Parathyroid adenoma (tissue), 2 donors: ENCODE measurements at regions not wholly inside any gene's neighbourhood (a gene's known extent, or its start where the extent isn't known, plus 50 kb on each side); places are given as distances from the start of the nearest gene placed in this dataset.

Experiments used
- H2AFZ ChIP-seq: fragments of 300-600 bp; sonication (generic); one replicate; pipeline ENCODE4 v1.7.0; 2017; ENCODE audit warnings: antibody characterized with exemption, mild to moderate bottlenecking
- H3K27ac ChIP-seq: fragments of 300-600 bp; sonication (generic); one replicate; pipeline ENCODE4 v1.7.0; 2017
- H3K27me3 ChIP-seq: fragments of 300-600 bp; sonication (generic); one replicate; pipeline ENCODE4 v1.7.0; 2017; ENCODE audit warnings: low read length; ENCODE audit not compliant: control insufficient read depth, insufficient read depth
- H3K36me3 ChIP-seq: fragments of 300-600 bp; sonication (generic); one replicate; pipeline ENCODE4 v1.7.0; 2017; ENCODE audit warnings: low read length; ENCODE audit not compliant: control insufficient read depth, insufficient read depth
- H3K4me1 ChIP-seq: fragments of 300-600 bp; sonication (generic); one replicate; pipeline ENCODE4 v1.7.0; 2017; ENCODE audit warnings: control low read depth
- H3K4me2 ChIP-seq: fragments of 300-600 bp; sonication (generic); one replicate; pipeline ENCODE4 v1.7.0; 2017; ENCODE audit warnings: low read length
- H3K4me3 ChIP-seq: fragments of 300-600 bp; sonication (generic); one replicate; pipeline ENCODE4 v1.7.0; 2017; ENCODE audit warnings: low read depth, low read length
- H3K79me2 ChIP-seq: fragments of 300-600 bp; sonication (generic); one replicate; pipeline ENCODE4 v1.7.0; 2017; ENCODE audit warnings: control low read depth
- H3K9ac ChIP-seq: fragments of 300-600 bp; sonication (generic); one replicate; pipeline ENCODE4 v1.7.0; 2017; ENCODE audit warnings: mild to moderate bottlenecking
- H3K9me3 ChIP-seq: fragments of 300-600 bp; sonication (generic); one replicate; pipeline ENCODE4 v1.7.0; 2017; ENCODE audit warnings: low read length; ENCODE audit not compliant: control insufficient read depth
- CTCF ChIP-seq: fragments of 300-600 bp; sonication (generic); IDR thresholded peaks from one replicate; pipeline ENCODE4 v1.7.0; 2017; ENCODE audit warnings: antibody characterized with exemption, mild to moderate bottlenecking
- donor health status: primary hyperparathyroidism.

GRCh38 chr11:70867281-70868047 lies 384.9 kb downstream of the SHANK2 start:
- Histone ChIP-seq H3K27ac (no peak overlapping the region), H3K4me1 (no peaks in the 10 kb centered on the region), H3K4me3 (no peak overlapping the region), H2AFZ (no peak overlapping the region), H3K4me2 (no peak overlapping the region), H3K36me3 (no peaks in the 10 kb centered on the region), H3K9ac (no peak overlapping the region), H3K79me2 (no peaks in the 10 kb centered on the region), H3K27me3 (no peaks in the 10 kb centered on the region), H3K9me3 (no peaks in the 10 kb centered on the region)
- no peak for TF ChIP-seq CTCF

GRCh38 chr11:70868341-70868885 lies 384.0 kb downstream of the SHANK2 start:
- no peak overlapping the region for H3K27ac ChIP-seq
- TF ChIP-seq CTCF: no peak

GRCh38 chr11:70869054-70869453 lies 383.3 kb downstream of the SHANK2 start:
- Histone ChIP-seq H3K4me3 (no peak overlapping the region), H2AFZ (no peak overlapping the region), H3K4me2 (no peak overlapping the region), H3K27ac (no peak overlapping the region), H3K9ac (no peak overlapping the region), H3K4me1 (no peaks in the 10 kb centered on the region), H3K79me2 (no peaks in the 10 kb centered on the region), H3K27me3 (no peaks in the 10 kb centered on the region), H3K9me3 (no peaks in the 10 kb centered on the region), H3K36me3 (no peaks in the 10 kb centered on the region)
- TF ChIP-seq CTCF: no peak

More at GRCh38 chr11:70868341-70868885, 384.0 kb downstream of the SHANK2 start:
- Histone ChIP-seq H3K79me2 (no peaks in the 10 kb centered on the region), H3K4me1 (no peaks in the 10 kb centered on the region), H3K9ac (no peak overlapping the region), H3K4me2 (no peak overlapping the region), H3K4me3 (no peak overlapping the region), H3K9me3 (no peaks in the 10 kb centered on the region), H3K36me3 (no peaks in the 10 kb centered on the region), H3K27me3 (no peaks in the 10 kb centered on the region), H2AFZ (no peak overlapping the region)

GRCh38 chr11:70871881-70872280 lies 380.5 kb downstream of the SHANK2 start:
- no peak for TF ChIP-seq CTCF
- H3K27me3 ChIP-seq: no peaks in the 10 kb centered on the region
- no peak overlapping the region for H2AFZ ChIP-seq
- no peak overlapping the region for H3K9ac ChIP-seq
- no peaks in the 10 kb centered on the region for H3K36me3 ChIP-seq
- no peaks in the 10 kb centered on the region for H3K9me3 ChIP-seq
- no peak overlapping the region for H3K4me2 ChIP-seq
- no peaks in the 10 kb centered on the region for H3K79me2 ChIP-seq
- no peak overlapping the region for H3K4me3 ChIP-seq
- no peaks in the 10 kb centered on the region for H3K4me1 ChIP-seq
- H3K27ac ChIP-seq: no peak overlapping the region

- Histone ChIP-seq H3K4me1 (no peaks in the 10 kb centered on the region), H3K79me2 (no peaks in the 10 kb centered on the region), H3K27ac (no peak overlapping the region), H3K9ac (no peak overlapping the region), H3K4me2 (no peak overlapping the region), H3K36me3 (no peaks in the 10 kb centered on the region), H3K9me3 (no peaks in the 10 kb centered on the region), H3K27me3 (no peaks in the 10 kb centered on the region), H2AFZ (no peak overlapping the region), H3K4me3 (no peak overlapping the region)
- no peak for TF ChIP-seq CTCF
Observed at GRCh38 chr11:70872299-70872698, 380.1 kb downstream of the SHANK2 start.
